GM23338 (cell line): ENCODE measurements at regions not wholly inside any gene's neighbourhood (a gene's known extent, or its start where the extent isn't known, plus 50 kb on each side); places are given as distances from the start of the nearest gene placed in this dataset.
A peak's percentile ranks its signal among the peaks of the same experiment; 100 is the strongest.

ENCODE experiments used
- ATAC-seq: fragments of 200-7000 bp; cut with Tn5 transposase; 3 replicates; pipeline ENCODE4 v1.9.1; 2020
- DNase-seq: peaks from one replicate; pipeline ENCODE4 v3.0.0-alpha.2; 2015; ENCODE audit warnings: low spot score
- H2AFZ ChIP-seq: fragments of 200-600 bp; sonication (generic); 2 replicates; pipeline ENCODE4 v1.8.0; 2016; ENCODE audit warnings: antibody characterized with exemption, mild to moderate bottlenecking, moderate library complexity
- H3F3A ChIP-seq: fragments of 200-600 bp; sonication (generic); replicated peaks from 2 replicates; pipeline ENCODE4 v1.8.0; 2017; ENCODE audit warnings: antibody characterized with exemption, mixed run types, low read depth
- H3K27ac ChIP-seq: fragments of 200-600 bp; sonication (generic); 2 replicates; pipeline ENCODE4 v1.6.1; 2016; ENCODE audit warnings: low read depth
- H3K27me3 ChIP-seq: fragments of 200-600 bp; sonication (generic); 2 replicates; pipeline ENCODE4 v1.8.0; 2016; ENCODE audit warnings: mild to moderate bottlenecking, mixed run types, moderate library complexity; ENCODE audit not compliant: insufficient read depth
- H3K36me3 ChIP-seq: fragments of 200-600 bp; sonication (generic); 2 replicates; pipeline ENCODE4 v1.8.0; 2016; ENCODE audit warnings: mild to moderate bottlenecking; ENCODE audit not compliant: insufficient read depth
- H3K4me1 ChIP-seq: fragments of 200-600 bp; sonication (generic); 2 replicates; pipeline ENCODE4 v1.8.0; 2016; ENCODE audit warnings: mild to moderate bottlenecking, moderate library complexity; ENCODE audit not compliant: insufficient read depth
- H3K4me2 ChIP-seq: fragments of 200-600 bp; sonication (generic); 2 replicates; pipeline ENCODE4 v1.7.1; 2017; ENCODE audit warnings: mixed run types
- H3K4me3 ChIP-seq: fragments of 200-600 bp; sonication (generic); 2 replicates; pipeline ENCODE4 v1.6.1; 2016; ENCODE audit warnings: mixed run types
- H3K79me2 ChIP-seq: fragments of 200-600 bp; sonication (generic); replicated peaks from 2 replicates; pipeline ENCODE4 v1.8.0; 2017; ENCODE audit warnings: mild to moderate bottlenecking; ENCODE audit not compliant: insufficient read depth
- H3K9me2 ChIP-seq: fragments of 200-600 bp; sonication (generic); 2 replicates; pipeline ENCODE4 v1.8.0; 2017; ENCODE audit not compliant: insufficient read depth
- H4K20me1 ChIP-seq: fragments of 200-600 bp; sonication (generic); replicated peaks from 2 replicates; pipeline ENCODE4 v1.8.0; 2017; ENCODE audit warnings: mild to moderate bottlenecking; ENCODE audit not compliant: insufficient read depth
- H3K27ac Mint-ChIP-seq: 2 replicates; pipeline ENCODE4 v1.8.0; 2020; ENCODE audit warnings: inconsistent platforms, mild to moderate bottlenecking, moderate library complexity, mixed read lengths
- H3K27me3 Mint-ChIP-seq: 3 replicates; pipeline ENCODE4 v1.8.0; 2022; ENCODE audit warnings: low read depth, mild to moderate bottlenecking, moderate library complexity, mixed read lengths, inconsistent platforms; ENCODE audit not compliant: insufficient read depth, poor library complexity
- H3K36me3 Mint-ChIP-seq: 3 replicates; pipeline ENCODE4 v1.8.0; 2021; ENCODE audit warnings: low read depth, mild to moderate bottlenecking, inconsistent platforms, moderate library complexity, mixed read lengths
- H3K4me1 Mint-ChIP-seq: 3 replicates; pipeline ENCODE4 v1.8.0; 2020; ENCODE audit warnings: mild to moderate bottlenecking, inconsistent platforms, mixed read lengths
- H3K4me3 Mint-ChIP-seq: 3 replicates; pipeline ENCODE4 v1.8.0; 2021; ENCODE audit warnings: moderate library complexity, mild to moderate bottlenecking, inconsistent platforms, mixed read lengths
- H3K9me3 Mint-ChIP-seq: 3 replicates; pipeline ENCODE4 v1.8.0; 2020; ENCODE audit warnings: moderate library complexity, mild to moderate bottlenecking, inconsistent platforms, mixed read lengths
- CREB1 ChIP-seq: fragments of 250-450 bp; sonication (Bioruptor Pico); IDR thresholded peaks from 2 replicates; pipeline ENCODE4 v1.5.0; 2020; ENCODE audit warnings: low read depth, mild to moderate bottlenecking, moderate library complexity
- ETS1 ChIP-seq: IDR thresholded peaks from 2 replicates; pipeline ENCODE4 v1.6.1; 2016; ENCODE audit warnings: antibody characterized with exemption
- EZH2 ChIP-seq: fragments of 200-600 bp; sonication (generic); IDR thresholded peaks from one replicate; pipeline ENCODE4 v1.8.0; 2017; ENCODE audit warnings: antibody characterized with exemption, mild to moderate bottlenecking, low read depth; ENCODE audit not compliant: unreplicated experiment
- EZH2phosphoT487 ChIP-seq: fragments of 200-600 bp; sonication (generic); IDR thresholded peaks from one replicate; pipeline ENCODE4 v1.8.1; 2018; ENCODE audit warnings: antibody characterized with exemption; ENCODE audit not compliant: unreplicated experiment
- JUNB ChIP-seq: IDR thresholded peaks from one replicate; pipeline ENCODE4 v1.6.1; 2016; ENCODE audit warnings: antibody characterized with exemption; ENCODE audit not compliant: unreplicated experiment
- NANOG ChIP-seq: IDR thresholded peaks from 2 replicates; pipeline ENCODE4 v1.6.1; 2016; ENCODE audit warnings: antibody characterized with exemption, borderline replicate concordance
- POLR2AphosphoS5 ChIP-seq: IDR thresholded peaks from 2 replicates; pipeline ENCODE4 v1.6.1; 2016; ENCODE audit warnings: antibody characterized with exemption, low read depth
- REST ChIP-seq: IDR thresholded peaks from one replicate; pipeline ENCODE4 v1.6.1; 2018; ENCODE audit warnings: antibody characterized with exemption; ENCODE audit not compliant: unreplicated experiment
- STAT1 ChIP-seq: IDR thresholded peaks from one replicate; pipeline ENCODE4 v1.6.1; 2016; ENCODE audit warnings: antibody characterized with exemption; ENCODE audit not compliant: unreplicated experiment
- ZNF114 ChIP-seq: fragments of 250-450 bp; sonication (Bioruptor Pico); IDR thresholded peaks from 2 replicates; pipeline ENCODE4 v1.5.0; 2020; ENCODE audit warnings: mild to moderate bottlenecking, moderate library complexity
- ZNF331 ChIP-seq: fragments of 250-450 bp; sonication (Bioruptor Pico); IDR thresholded peaks from 2 replicates; pipeline ENCODE4 v1.5.0; 2020; ENCODE audit warnings: low read depth, mild to moderate bottlenecking, moderate library complexity
- ZNF462 ChIP-seq: fragments of 250-450 bp; sonication (Bioruptor Pico); IDR thresholded peaks from 2 replicates; pipeline ENCODE4 v1.5.0; 2020; ENCODE audit warnings: mild to moderate bottlenecking, moderate library complexity

- ATAC-seq, result no peak
- H3K36me3 ChIP-seq, result no peaks in the 10 kb centered on the region
- no peak for DNase-seq
- H3K36me3 Mint-ChIP-seq, result peaks cover 3% of the 10 kb centered on the region; the same call in 1 of the 3 replicates
- no peak for TF ChIP-seq ZNF114 (CRISPR knock-in tag)
- no peak for TF ChIP-seq EZH2
- TF ChIP-seq EZH2phosphoT487, result no peak
- TF ChIP-seq NANOG, result no peak
- TF ChIP-seq STAT1, result no peak
- TF ChIP-seq ETS1, result no peak
- TF ChIP-seq REST, result no peak
- TF ChIP-seq ZNF462, result no peak
- TF ChIP-seq JUNB, result no peak
- no peak for TF ChIP-seq ZNF331 (CRISPR knock-in tag)
- no peak for TF ChIP-seq CREB1 (CRISPR knock-in tag)
- TF ChIP-seq POLR2AphosphoS5, result no peak
- no peaks in the 10 kb centered on the region for H3K79me2 ChIP-seq
- H3K4me3 Mint-ChIP-seq, result no peak overlapping the region
- H3K4me1 Mint-ChIP-seq, result peaks cover 10% of the 10 kb centered on the region
- H3K27ac Mint-ChIP-seq, result peak overlapping the region; percentile 68
- no peaks in the 10 kb centered on the region for H3K9me2 ChIP-seq
- H4K20me1 ChIP-seq, result no peaks in the 10 kb centered on the region
- H3K27me3 Mint-ChIP-seq, result no peaks in the 10 kb centered on the region
- H3K4me1 ChIP-seq, result peaks cover 4% of the 10 kb centered on the region; the same call in 1 of the 2 replicates
- H3F3A ChIP-seq, result no peaks in the 10 kb centered on the region
- H3K4me3 ChIP-seq, result no peak overlapping the region
- no peaks in the 10 kb centered on the region for H3K27me3 ChIP-seq
- H3K4me2 ChIP-seq, result no peak overlapping the region
- H3K27ac ChIP-seq, result peak overlapping the region; percentile 74; the same call in 1 of the 2 replicates
- H3K9me3 Mint-ChIP-seq, result no peaks in the 10 kb centered on the region; the same call in 2 of the 3 replicates
- H2AFZ ChIP-seq, result no peak overlapping the region; the same call in 1 of the 2 replicates
Measured at GRCh38 chrX:40998123-40998522, 87.1 kb upstream of the USP9X start.
